ENCODE measurements at regions not wholly inside any gene's neighbourhood (a gene's known extent, or its start where the extent isn't known, plus 50 kb on each side); places are given as distances from the start of the nearest gene placed in this dataset.

DNA sequence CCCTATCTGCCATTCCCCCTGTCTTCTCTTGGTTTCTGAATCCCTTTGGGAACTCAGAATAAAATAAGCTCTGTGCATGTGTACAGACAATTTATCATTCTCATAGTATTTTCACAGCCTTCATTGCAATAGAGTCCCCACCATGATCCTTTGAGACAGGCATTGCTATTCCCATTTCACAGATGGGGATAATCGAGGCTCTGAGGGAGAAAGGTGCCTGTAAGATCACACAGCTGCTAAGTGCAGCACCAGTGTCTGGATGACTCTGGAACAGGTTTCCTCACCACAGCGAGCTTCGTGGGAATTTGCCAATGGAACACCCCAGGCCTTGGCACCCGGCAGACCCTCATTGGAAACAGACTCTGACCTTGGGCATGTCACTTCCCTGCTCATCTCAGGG lies 293.6 kb downstream of the NSG2 start:
- TF ChIP-seq, protein P1, sequence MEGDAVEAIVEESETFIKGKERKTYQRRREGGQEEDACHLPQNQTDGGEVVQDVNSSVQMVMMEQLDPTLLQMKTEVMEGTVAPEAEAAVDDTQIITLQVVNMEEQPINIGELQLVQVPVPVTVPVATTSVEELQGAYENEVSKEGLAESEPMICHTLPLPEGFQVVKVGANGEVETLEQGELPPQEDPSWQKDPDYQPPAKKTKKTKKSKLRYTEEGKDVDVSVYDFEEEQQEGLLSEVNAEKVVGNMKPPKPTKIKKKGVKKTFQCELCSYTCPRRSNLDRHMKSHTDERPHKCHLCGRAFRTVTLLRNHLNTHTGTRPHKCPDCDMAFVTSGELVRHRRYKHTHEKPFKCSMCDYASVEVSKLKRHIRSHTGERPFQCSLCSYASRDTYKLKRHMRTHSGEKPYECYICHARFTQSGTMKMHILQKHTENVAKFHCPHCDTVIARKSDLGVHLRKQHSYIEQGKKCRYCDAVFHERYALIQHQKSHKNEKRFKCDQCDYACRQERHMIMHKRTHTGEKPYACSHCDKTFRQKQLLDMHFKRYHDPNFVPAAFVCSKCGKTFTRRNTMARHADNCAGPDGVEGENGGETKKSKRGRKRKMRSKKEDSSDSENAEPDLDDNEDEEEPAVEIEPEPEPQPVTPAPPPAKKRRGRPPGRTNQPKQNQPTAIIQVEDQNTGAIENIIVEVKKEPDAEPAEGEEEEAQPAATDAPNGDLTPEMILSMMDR (IDR thresholded peaks at IDR 0.05) = no peak
- TF ChIP-seq POLR2A (IDR thresholded peaks at IDR 0.05) = no peak
